ENCODE measurements at regions not wholly inside any gene's neighbourhood (a gene's known extent, or its start where the extent isn't known, plus 50 kb on each side); places are given as distances from the start of the nearest gene placed in this dataset.
"Not testable (repeated sequence)": the region's sequence is repeated elsewhere in the genome, so short reads cannot be mapped to it uniquely, and the experiment has no call there.

DNA sequence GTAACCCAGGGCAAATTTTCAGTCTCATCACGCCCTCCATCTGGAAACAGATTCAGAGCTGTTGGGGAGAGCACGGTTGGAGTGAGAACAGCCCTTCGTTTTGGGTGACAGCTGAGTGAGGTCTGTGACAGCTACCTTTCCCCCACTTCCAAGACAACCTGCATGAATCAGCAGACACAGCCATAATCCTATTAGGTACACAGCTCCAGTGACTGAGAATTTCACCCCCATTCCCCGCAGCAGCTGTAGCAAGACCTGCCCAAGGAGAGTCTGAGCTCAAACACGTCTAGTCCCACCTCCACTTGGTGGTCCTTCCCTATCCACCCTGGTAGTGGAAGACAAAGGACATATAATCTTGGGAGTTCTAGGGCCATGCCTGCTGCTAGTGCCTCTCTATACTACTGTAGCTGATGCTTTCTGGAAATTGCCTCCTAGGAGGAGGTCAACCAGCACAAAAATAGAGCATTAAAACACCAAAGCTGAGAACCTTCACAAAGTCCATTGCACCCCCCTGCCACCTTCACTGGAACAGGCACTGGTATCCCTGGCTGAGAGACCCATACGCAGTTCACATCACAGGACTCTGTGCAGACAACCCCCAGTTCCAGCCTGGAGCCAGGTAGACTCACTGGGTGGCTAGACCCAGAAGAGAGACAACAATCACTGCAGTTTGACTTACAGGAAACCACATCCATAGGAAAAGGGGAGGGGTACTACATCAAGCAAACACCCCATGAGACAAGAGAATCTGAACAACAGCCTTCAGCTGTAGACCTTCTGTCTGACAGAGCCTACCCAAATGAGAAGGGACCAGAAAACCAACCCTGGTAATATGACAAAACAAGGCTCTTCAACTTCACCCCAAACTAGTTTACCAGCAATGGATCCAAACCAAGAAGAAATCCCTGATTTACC lies 448.6 kb upstream of the CBLB start:
- Histone ChIP-seq H3K4me3 (no peak overlapping the region), H3K27me3 (no peaks in the 10 kb centered on the region), H3K36me3 (replicated peaks; ENCODE audit: insufficient read depth, low read depth) (no peaks in the 10 kb centered on the region), H3K9me3 (ENCODE audit: low read depth) (no peaks in the 10 kb centered on the region), H3K27ac (no peak overlapping the region), H4K20me1 (ENCODE audit: insufficient read depth, poor library complexity, severe bottlenecking) (no peaks in the 10 kb centered on the region), H3K9me2 (replicated peaks; ENCODE audit: insufficient read depth) (no peaks in the 10 kb centered on the region), H3K4me2 (no peak overlapping the region), H3K79me2 (no peaks in the 10 kb centered on the region), H2AFZ (no peak overlapping the region), H3K4me1 (ENCODE audit: insufficient read depth) (no peaks in the 10 kb centered on the region)
- DNase-seq (ENCODE audit: low spot score), result no peak
- TF ChIP-seq, protein P1, sequence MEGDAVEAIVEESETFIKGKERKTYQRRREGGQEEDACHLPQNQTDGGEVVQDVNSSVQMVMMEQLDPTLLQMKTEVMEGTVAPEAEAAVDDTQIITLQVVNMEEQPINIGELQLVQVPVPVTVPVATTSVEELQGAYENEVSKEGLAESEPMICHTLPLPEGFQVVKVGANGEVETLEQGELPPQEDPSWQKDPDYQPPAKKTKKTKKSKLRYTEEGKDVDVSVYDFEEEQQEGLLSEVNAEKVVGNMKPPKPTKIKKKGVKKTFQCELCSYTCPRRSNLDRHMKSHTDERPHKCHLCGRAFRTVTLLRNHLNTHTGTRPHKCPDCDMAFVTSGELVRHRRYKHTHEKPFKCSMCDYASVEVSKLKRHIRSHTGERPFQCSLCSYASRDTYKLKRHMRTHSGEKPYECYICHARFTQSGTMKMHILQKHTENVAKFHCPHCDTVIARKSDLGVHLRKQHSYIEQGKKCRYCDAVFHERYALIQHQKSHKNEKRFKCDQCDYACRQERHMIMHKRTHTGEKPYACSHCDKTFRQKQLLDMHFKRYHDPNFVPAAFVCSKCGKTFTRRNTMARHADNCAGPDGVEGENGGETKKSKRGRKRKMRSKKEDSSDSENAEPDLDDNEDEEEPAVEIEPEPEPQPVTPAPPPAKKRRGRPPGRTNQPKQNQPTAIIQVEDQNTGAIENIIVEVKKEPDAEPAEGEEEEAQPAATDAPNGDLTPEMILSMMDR (IDR thresholded peaks at IDR 0.05; ENCODE audit: poor library complexity), result no peak
- TF ChIP-seq EZH2 (IDR thresholded peaks at IDR 0.05; ENCODE audit: borderline replicate concordance), result no peak
- no peak for TF ChIP-seq EZH2phosphoT487 (IDR thresholded peaks at IDR 0.05; ENCODE audit: low read depth, severe bottlenecking, unreplicated experiment)
- 81% methylated on average over 6 of the region's 6 CpGs for WGBS (ENCODE audit: low lambda C conversion rate, missing lambda C conversion rate)

DNA sequence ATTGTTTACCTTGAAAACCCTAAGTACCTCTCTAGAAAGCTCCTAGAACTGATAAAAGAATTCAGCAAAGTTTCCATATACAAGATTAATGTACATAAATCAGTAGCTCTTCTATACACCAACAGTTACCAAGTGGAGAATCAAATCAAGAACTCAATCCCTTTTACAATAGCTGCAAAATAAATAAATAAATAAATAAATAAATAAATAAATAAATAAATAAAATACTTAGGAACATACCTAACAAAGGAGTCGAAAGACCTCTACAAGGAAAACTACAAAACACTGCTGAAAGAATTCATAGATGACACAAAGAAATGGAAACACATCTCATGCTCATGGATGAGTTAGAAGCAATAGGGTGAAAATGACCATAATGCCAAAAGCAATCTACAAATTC lies 452.6 kb upstream of the CBLB start:
- not testable (repeated sequence) for H3K9me3 ChIP-seq (ENCODE audit: low read depth); H3K4me2 ChIP-seq; H2AFZ ChIP-seq; H4K20me1 ChIP-seq (ENCODE audit: insufficient read depth, poor library complexity, severe bottlenecking); H3K4me1 ChIP-seq (ENCODE audit: insufficient read depth); H3K4me3 ChIP-seq; H3K27ac ChIP-seq; H3K27me3 ChIP-seq; DNase-seq (ENCODE audit: low spot score); H3K79me2 ChIP-seq; H3K9me2 ChIP-seq (replicated peaks; ENCODE audit: insufficient read depth); H3K36me3 ChIP-seq (replicated peaks; ENCODE audit: insufficient read depth, low read depth)
- WGBS (ENCODE audit: low lambda C conversion rate, missing lambda C conversion rate), result 81% methylated on average over 1 of the region's 1 CpG

DNA sequence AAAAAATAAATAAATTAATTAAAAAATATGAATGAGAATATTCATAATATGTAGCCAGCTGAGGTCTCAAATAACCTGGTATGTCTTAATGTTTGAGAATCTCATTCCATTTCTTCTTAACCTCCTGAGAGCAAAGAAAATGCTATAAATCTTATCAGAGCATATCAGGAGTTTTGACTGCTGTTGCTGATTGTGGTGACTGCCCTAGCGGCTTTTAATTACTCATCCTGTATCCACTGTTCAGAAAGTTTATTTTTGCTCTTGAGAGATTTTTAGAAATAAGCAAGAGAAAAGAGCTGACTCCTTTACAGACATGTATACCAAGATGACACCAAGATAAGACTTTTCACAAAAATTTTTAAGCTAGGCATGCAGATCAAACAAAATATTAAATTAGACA lies 454.8 kb upstream of the CBLB start:
- H3K9me2 ChIP-seq (replicated peaks; ENCODE audit: insufficient read depth), result no peaks in the 10 kb centered on the region
- no peaks in the 10 kb centered on the region for H3K27me3 ChIP-seq
- 73% methylated on average over 1 of the region's 1 CpG for WGBS (ENCODE audit: low lambda C conversion rate, missing lambda C conversion rate)
- no peaks in the 10 kb centered on the region for H4K20me1 ChIP-seq (ENCODE audit: insufficient read depth, poor library complexity, severe bottlenecking)
- DNase-seq (ENCODE audit: low spot score), result no peak
- no peak overlapping the region for H3K4me3 ChIP-seq
- H3K4me2 ChIP-seq, result no peak overlapping the region
- H2AFZ ChIP-seq, result no peak overlapping the region
- TF ChIP-seq, protein P1 (IDR thresholded peaks at IDR 0.05; ENCODE audit: poor library complexity), result no peak
- TF ChIP-seq EZH2 (IDR thresholded peaks at IDR 0.05; ENCODE audit: borderline replicate concordance), result no peak
- no peak for TF ChIP-seq EZH2phosphoT487 (IDR thresholded peaks at IDR 0.05; ENCODE audit: low read depth, severe bottlenecking, unreplicated experiment)
- no peak overlapping the region for H3K27ac ChIP-seq
- no peaks in the 10 kb centered on the region for H3K9me3 ChIP-seq (ENCODE audit: low read depth)
- H3K79me2 ChIP-seq, result no peaks in the 10 kb centered on the region
- H3K4me1 ChIP-seq (ENCODE audit: insufficient read depth), result no peaks in the 10 kb centered on the region
- H3K36me3 ChIP-seq (replicated peaks; ENCODE audit: insufficient read depth, low read depth), result no peaks in the 10 kb centered on the region

DNA sequence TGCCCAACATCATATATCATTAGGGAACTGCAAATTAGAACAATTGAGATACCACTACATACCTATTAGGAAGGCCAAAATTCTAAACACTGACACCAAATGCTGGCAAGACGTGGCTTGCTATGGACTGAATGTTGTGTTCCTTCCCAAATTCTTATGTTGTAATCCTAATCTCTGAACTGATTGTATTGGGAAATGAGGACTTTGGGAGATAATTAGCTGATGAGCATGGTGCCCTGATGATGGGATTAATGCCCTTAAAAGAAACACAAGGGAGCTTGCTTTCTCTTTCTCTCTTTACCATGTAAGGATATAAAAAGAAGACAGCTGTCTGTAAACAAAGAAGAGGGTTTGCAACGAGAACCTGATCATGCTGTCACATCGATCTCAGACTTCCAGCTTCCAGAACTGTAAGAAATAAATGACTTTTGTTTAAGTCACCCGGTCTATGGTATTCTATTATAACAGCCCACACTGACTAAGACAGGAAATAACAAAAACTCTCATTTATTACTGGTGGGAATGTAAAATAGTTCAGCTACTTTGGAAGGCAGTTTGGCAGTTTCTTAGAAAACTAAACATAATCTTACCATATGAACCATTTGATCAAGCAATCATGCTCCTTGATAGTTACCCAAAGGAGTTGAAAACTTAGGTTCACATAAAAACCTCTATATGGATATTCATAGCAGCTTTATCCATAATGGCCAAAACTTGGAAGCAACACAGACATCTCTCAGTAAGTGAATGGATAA lies 458.3 kb upstream of the CBLB start:
- H3K27me3 ChIP-seq, result no peaks in the 10 kb centered on the region
- no peak overlapping the region for H3K4me2 ChIP-seq
- H3K79me2 ChIP-seq, result no peaks in the 10 kb centered on the region
- WGBS (ENCODE audit: low lambda C conversion rate, missing lambda C conversion rate), result 73% methylated on average over 4 of the region's 4 CpGs
- no peaks in the 10 kb centered on the region for H4K20me1 ChIP-seq (ENCODE audit: insufficient read depth, poor library complexity, severe bottlenecking)
- no peaks in the 10 kb centered on the region for H3K4me1 ChIP-seq (ENCODE audit: insufficient read depth)
- no peaks in the 10 kb centered on the region for H3K9me3 ChIP-seq (ENCODE audit: low read depth)
- H2AFZ ChIP-seq, result no peak overlapping the region
- H3K27ac ChIP-seq, result no peak overlapping the region
- TF ChIP-seq EZH2 (IDR thresholded peaks at IDR 0.05; ENCODE audit: borderline replicate concordance) (no peak), EZH2phosphoT487 (IDR thresholded peaks at IDR 0.05; ENCODE audit: low read depth, severe bottlenecking, unreplicated experiment) (no peak)
- TF ChIP-seq, protein P1 (IDR thresholded peaks at IDR 0.05; ENCODE audit: poor library complexity), result no peak
- no peak overlapping the region for H3K4me3 ChIP-seq
- DNase-seq (ENCODE audit: low spot score), result no peak
- H3K36me3 ChIP-seq (replicated peaks; ENCODE audit: insufficient read depth, low read depth), result no peaks in the 10 kb centered on the region
- H3K9me2 ChIP-seq (replicated peaks; ENCODE audit: insufficient read depth), result no peaks in the 10 kb centered on the region
